B cell (primary cell): ENCODE measurements at regions not wholly inside any gene's neighbourhood (a gene's known extent, or its start where the extent isn't known, plus 50 kb on each side); places are given as distances from the start of the nearest gene placed in this dataset.

Experiments used
- EZH2 ChIP-seq: IDR thresholded peaks from 2 replicates; pipeline ENCODE4 v1.6.1; 2012; ENCODE audit warnings: borderline replicate concordance, low read depth, mild to moderate bottlenecking, moderate library complexity, low read length; ENCODE audit not compliant: insufficient read depth, poor library complexity, severe bottlenecking
- TF ChIP-seq, protein P1 (sequence below): fragments of 200-600 bp; IDR thresholded peaks from one replicate; pipeline ENCODE4 v1.8.0; 2022; ENCODE audit warnings: antibody characterized with exemption, mild to moderate bottlenecking

- TF ChIP-seq, protein P1, sequence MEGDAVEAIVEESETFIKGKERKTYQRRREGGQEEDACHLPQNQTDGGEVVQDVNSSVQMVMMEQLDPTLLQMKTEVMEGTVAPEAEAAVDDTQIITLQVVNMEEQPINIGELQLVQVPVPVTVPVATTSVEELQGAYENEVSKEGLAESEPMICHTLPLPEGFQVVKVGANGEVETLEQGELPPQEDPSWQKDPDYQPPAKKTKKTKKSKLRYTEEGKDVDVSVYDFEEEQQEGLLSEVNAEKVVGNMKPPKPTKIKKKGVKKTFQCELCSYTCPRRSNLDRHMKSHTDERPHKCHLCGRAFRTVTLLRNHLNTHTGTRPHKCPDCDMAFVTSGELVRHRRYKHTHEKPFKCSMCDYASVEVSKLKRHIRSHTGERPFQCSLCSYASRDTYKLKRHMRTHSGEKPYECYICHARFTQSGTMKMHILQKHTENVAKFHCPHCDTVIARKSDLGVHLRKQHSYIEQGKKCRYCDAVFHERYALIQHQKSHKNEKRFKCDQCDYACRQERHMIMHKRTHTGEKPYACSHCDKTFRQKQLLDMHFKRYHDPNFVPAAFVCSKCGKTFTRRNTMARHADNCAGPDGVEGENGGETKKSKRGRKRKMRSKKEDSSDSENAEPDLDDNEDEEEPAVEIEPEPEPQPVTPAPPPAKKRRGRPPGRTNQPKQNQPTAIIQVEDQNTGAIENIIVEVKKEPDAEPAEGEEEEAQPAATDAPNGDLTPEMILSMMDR = no peak
- no peak for TF ChIP-seq EZH2
Observed at GRCh38 chr17:51572115-51572514, 311.8 kb downstream of the UTP18 start.
